ENCODE measurements at regions not wholly inside any gene's neighbourhood (a gene's known extent, or its start where the extent isn't known, plus 50 kb on each side); places are given as distances from the start of the nearest gene placed in this dataset.
A peak's percentile ranks its signal among the peaks of the same experiment; 100 is the strongest.
"Not testable (repeated sequence)": the region's sequence is repeated elsewhere in the genome, so short reads cannot be mapped to it uniquely, and the experiment has no call there.

DNA sequence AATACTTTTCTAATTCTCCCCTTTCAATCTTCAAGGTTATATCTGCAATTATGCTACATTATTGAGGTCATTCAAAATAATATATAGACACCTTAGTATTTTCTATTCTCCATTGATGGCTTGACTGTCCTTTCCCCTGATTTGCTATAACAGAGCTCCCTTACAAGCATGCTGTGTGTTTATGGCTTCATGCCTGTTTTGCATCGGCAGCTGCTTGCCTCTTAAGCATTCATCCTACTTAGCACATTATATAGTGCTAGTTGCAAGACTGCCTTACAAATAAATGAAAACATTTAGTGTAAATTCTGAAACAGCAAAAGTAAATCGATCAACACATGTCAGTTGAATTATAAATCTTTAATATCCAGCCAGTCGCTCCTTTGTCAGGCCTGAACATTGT, 476.2 kb upstream of the POU3F2 start:
- Histone ChIP-seq H3K4me1 (ENCODE audit: control insufficient read depth, insufficient read depth, low read length) (no peaks in the 10 kb centered on the region), H3K9ac (ENCODE audit: low read depth, low read length) (no peak overlapping the region), H3K4me3 (ENCODE audit: low read depth, low read length) (no peak overlapping the region), H3K36me3 (ENCODE audit: control insufficient read depth, insufficient read depth, low read length) (no peaks in the 10 kb centered on the region), H3K9me3 (ENCODE audit: control insufficient read depth, insufficient read depth, low read length) (no peaks in the 10 kb centered on the region), H3K27me3 (ENCODE audit: control insufficient read depth, insufficient read depth, low read length) (no peaks in the 10 kb centered on the region)

- Histone ChIP-seq H3K9ac (ENCODE audit: low read depth, low read length) (no peak overlapping the region), H3K27me3 (ENCODE audit: control insufficient read depth, insufficient read depth, low read length) (no peaks in the 10 kb centered on the region), H3K9me3 (ENCODE audit: control insufficient read depth, insufficient read depth, low read length) (no peaks in the 10 kb centered on the region), H3K36me3 (ENCODE audit: control insufficient read depth, insufficient read depth, low read length) (no peaks in the 10 kb centered on the region), H3K4me1 (ENCODE audit: control insufficient read depth, insufficient read depth, low read length) (no peaks in the 10 kb centered on the region), H3K4me3 (ENCODE audit: low read depth, low read length) (no peak overlapping the region)
Observed at GRCh38 chr6:98366371-98366770, 468.0 kb upstream of the POU3F2 start.

- H3K36me3 ChIP-seq (ENCODE audit: control insufficient read depth, insufficient read depth, low read length): no peaks in the 10 kb centered on the region
- no peaks in the 10 kb centered on the region for H3K27me3 ChIP-seq (ENCODE audit: control insufficient read depth, insufficient read depth, low read length)
- peaks cover 11% of the 10 kb centered on the region for H3K4me1 ChIP-seq (ENCODE audit: control insufficient read depth, insufficient read depth, low read length)
Observed at GRCh38 chr6:98380589-98380988, 453.8 kb upstream of the POU3F2 start.

GRCh38 chr6:98382246-98382645, 452.1 kb upstream of the POU3F2 start:
- Histone ChIP-seq H3K27me3 (ENCODE audit: control insufficient read depth, insufficient read depth, low read length) (no peaks in the 10 kb centered on the region), H3K9ac (ENCODE audit: low read depth, low read length) (no peak overlapping the region), H3K36me3 (ENCODE audit: control insufficient read depth, insufficient read depth, low read length) (no peaks in the 10 kb centered on the region), H3K4me1 (ENCODE audit: control insufficient read depth, insufficient read depth, low read length) (peaks cover 11% of the 10 kb centered on the region), H3K9me3 (ENCODE audit: control insufficient read depth, insufficient read depth, low read length) (no peaks in the 10 kb centered on the region), H3K4me3 (ENCODE audit: low read depth, low read length) (no peak overlapping the region)

More at GRCh38 chr6:98380589-98380988, 453.8 kb upstream of the POU3F2 start:
- no peak overlapping the region for H3K4me3 ChIP-seq (ENCODE audit: low read depth, low read length)
- no peak overlapping the region for H3K9ac ChIP-seq (ENCODE audit: low read depth, low read length)
- H3K9me3 ChIP-seq (ENCODE audit: control insufficient read depth, insufficient read depth, low read length): no peaks in the 10 kb centered on the region

GRCh38 chr6:98384334-98384733, 450.0 kb upstream of the POU3F2 start:
- Histone ChIP-seq H3K4me1 (ENCODE audit: control insufficient read depth, insufficient read depth, low read length) (peaks cover 11% of the 10 kb centered on the region), H3K27me3 (ENCODE audit: control insufficient read depth, insufficient read depth, low read length) (no peaks in the 10 kb centered on the region), H3K9ac (ENCODE audit: low read depth, low read length) (no peak overlapping the region)

DNA sequence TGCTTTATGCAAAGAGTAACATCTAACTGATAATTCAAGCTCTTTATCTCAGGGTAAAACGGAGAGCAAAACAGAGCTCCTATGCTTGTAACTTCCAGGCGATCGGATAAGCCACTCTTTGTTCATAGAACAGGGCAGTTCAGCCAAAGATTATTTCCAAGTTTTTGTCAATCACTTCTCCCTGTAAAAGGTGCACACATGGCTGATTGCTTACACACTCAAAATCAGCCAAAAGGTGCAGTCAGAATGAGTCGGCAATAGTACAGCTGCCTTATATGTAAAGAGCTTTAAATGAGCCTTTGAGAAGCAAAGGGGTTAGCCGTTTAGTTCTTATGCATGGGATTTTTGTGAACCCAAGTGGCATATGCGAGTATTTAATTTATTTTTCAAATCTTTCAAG, 449.6 kb upstream of the POU3F2 start:
- Histone ChIP-seq H3K9ac (ENCODE audit: low read depth, low read length) (peak overlapping the region; percentile 32), H3K36me3 (ENCODE audit: control insufficient read depth, insufficient read depth, low read length) (no peaks in the 10 kb centered on the region), H3K9me3 (ENCODE audit: control insufficient read depth, insufficient read depth, low read length) (no peaks in the 10 kb centered on the region), H3K4me3 (ENCODE audit: low read depth, low read length) (no peak overlapping the region), H3K4me1 (ENCODE audit: control insufficient read depth, insufficient read depth, low read length) (peaks cover 11% of the 10 kb centered on the region), H3K27me3 (ENCODE audit: control insufficient read depth, insufficient read depth, low read length) (no peaks in the 10 kb centered on the region)

More at GRCh38 chr6:98384334-98384733, 450.0 kb upstream of the POU3F2 start:
- Histone ChIP-seq H3K9me3 (ENCODE audit: control insufficient read depth, insufficient read depth, low read length) (no peaks in the 10 kb centered on the region), H3K4me3 (ENCODE audit: low read depth, low read length) (no peak overlapping the region), H3K36me3 (ENCODE audit: control insufficient read depth, insufficient read depth, low read length) (no peaks in the 10 kb centered on the region)

- Histone ChIP-seq H3K9ac (ENCODE audit: low read depth, low read length) (no peak overlapping the region), H3K4me3 (ENCODE audit: low read depth, low read length) (no peak overlapping the region), H3K4me1 (ENCODE audit: control insufficient read depth, insufficient read depth, low read length) (no peaks in the 10 kb centered on the region), H3K9me3 (ENCODE audit: control insufficient read depth, insufficient read depth, low read length) (no peaks in the 10 kb centered on the region), H3K36me3 (ENCODE audit: control insufficient read depth, insufficient read depth, low read length) (no peaks in the 10 kb centered on the region), H3K27me3 (ENCODE audit: control insufficient read depth, insufficient read depth, low read length) (no peaks in the 10 kb centered on the region)
Observed at GRCh38 chr6:98395610-98396166, 438.7 kb upstream of the POU3F2 start.

DNA sequence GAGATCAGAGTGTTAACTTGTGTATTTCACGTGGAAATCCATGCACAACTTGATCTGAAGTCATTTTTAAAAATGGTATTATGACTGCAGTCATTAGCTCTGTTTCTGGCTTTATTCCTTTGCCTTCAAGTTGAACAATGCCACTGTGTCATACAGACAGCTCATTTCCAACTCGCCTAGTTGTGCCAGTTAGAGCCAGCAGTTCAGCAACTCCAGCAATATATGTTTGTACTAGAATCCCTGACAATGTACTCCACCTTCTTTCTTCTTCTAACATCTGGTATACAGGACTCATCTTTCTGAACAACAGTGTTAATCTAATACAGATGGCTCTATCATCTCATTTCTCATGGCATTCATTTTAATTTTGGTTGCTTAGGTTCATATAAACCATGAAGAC, 418.3 kb upstream of the POU3F2 start:
- Histone ChIP-seq H3K36me3 (ENCODE audit: control insufficient read depth, insufficient read depth, low read length) (no peaks in the 10 kb centered on the region), H3K4me1 (ENCODE audit: control insufficient read depth, insufficient read depth, low read length) (no peaks in the 10 kb centered on the region), H3K9me3 (ENCODE audit: control insufficient read depth, insufficient read depth, low read length) (no peaks in the 10 kb centered on the region), H3K9ac (ENCODE audit: low read depth, low read length) (no peak overlapping the region), H3K27me3 (ENCODE audit: control insufficient read depth, insufficient read depth, low read length) (no peaks in the 10 kb centered on the region), H3K4me3 (ENCODE audit: low read depth, low read length) (no peak overlapping the region)

DNA sequence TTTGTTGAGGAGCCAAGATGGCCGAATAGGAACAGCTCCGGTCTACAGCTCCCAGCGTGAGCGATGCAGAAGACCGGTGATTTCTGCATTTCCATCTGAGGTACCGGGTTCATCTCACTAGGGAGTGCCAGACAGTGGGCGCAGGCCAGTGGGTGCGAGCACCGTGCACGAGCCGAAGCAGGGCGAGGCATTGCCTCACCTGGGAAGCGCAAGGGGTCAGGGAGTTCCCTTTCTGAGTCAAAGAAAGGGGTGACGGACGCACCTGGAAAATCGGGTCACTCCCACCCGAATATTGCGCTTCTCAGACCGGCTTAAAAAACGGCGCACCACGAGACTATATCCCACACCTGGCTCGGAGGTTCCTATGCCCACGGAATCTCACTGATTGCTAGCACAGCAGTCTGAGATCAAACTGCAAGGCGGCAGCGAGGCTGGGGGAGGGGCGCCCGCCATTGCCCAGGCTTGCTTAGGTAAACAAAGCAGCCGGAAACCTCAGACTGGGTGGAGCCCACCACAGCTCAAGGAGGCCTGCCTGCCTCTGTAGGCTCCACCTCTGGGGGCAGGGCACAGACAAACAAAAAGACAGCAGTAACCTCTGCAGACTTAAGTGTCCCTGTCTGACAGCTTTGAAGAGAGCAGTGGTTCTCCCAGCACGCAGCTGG, 417.7 kb upstream of the POU3F2 start:
- H3K9me3 ChIP-seq (ENCODE audit: control insufficient read depth, insufficient read depth, low read length); H3K27me3 ChIP-seq (ENCODE audit: control insufficient read depth, insufficient read depth, low read length); H3K9ac ChIP-seq (ENCODE audit: low read depth, low read length); H3K4me3 ChIP-seq (ENCODE audit: low read depth, low read length); H3K36me3 ChIP-seq (ENCODE audit: control insufficient read depth, insufficient read depth, low read length); H3K4me1 ChIP-seq (ENCODE audit: control insufficient read depth, insufficient read depth, low read length): not testable (repeated sequence)

- no peak overlapping the region for H3K4me3 ChIP-seq (ENCODE audit: low read depth, low read length)
- H3K36me3 ChIP-seq (ENCODE audit: control insufficient read depth, insufficient read depth, low read length): no peaks in the 10 kb centered on the region
- H3K9me3 ChIP-seq (ENCODE audit: control insufficient read depth, insufficient read depth, low read length): no peaks in the 10 kb centered on the region
- H3K4me1 ChIP-seq (ENCODE audit: control insufficient read depth, insufficient read depth, low read length): no peaks in the 10 kb centered on the region
- H3K27me3 ChIP-seq (ENCODE audit: control insufficient read depth, insufficient read depth, low read length): no peaks in the 10 kb centered on the region
- no peak overlapping the region for H3K9ac ChIP-seq (ENCODE audit: low read depth, low read length)
Observed at GRCh38 chr6:98433325-98434056, 400.9 kb upstream of the POU3F2 start.

- H3K27me3 ChIP-seq (ENCODE audit: control insufficient read depth, insufficient read depth, low read length): no peaks in the 10 kb centered on the region
- H3K36me3 ChIP-seq (ENCODE audit: control insufficient read depth, insufficient read depth, low read length): no peaks in the 10 kb centered on the region
Observed at GRCh38 chr6:98443633-98444032, 390.7 kb upstream of the POU3F2 start.

DNA sequence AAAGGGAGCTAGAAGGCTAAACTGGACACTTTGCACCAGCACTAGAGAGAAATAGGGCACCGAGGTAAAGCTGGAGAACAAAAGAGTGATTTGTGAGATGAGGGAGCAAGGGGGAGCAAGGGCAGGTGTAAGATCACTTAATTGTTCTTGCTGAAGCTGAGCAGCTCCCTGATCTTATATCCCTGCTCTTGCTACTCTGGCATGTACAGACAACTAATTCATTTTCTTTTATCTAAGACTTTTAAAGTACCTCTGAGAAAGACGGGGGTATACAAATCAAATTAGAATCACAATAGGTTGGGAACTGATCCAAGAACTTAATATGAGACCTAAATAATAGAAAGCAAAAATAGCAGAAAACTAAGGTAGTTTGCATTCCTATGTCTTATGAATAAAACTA, 381.7 kb upstream of the POU3F2 start:
- no peaks in the 10 kb centered on the region for H3K27me3 ChIP-seq (ENCODE audit: control insufficient read depth, insufficient read depth, low read length)
- no peaks in the 10 kb centered on the region for H3K36me3 ChIP-seq (ENCODE audit: control insufficient read depth, insufficient read depth, low read length)
- H3K9ac ChIP-seq (ENCODE audit: low read depth, low read length): no peak overlapping the region
- H3K4me3 ChIP-seq (ENCODE audit: low read depth, low read length): no peak overlapping the region
- no peaks in the 10 kb centered on the region for H3K4me1 ChIP-seq (ENCODE audit: control insufficient read depth, insufficient read depth, low read length)
- no peaks in the 10 kb centered on the region for H3K9me3 ChIP-seq (ENCODE audit: control insufficient read depth, insufficient read depth, low read length)

More at GRCh38 chr6:98443633-98444032, 390.7 kb upstream of the POU3F2 start:
- no peak overlapping the region for H3K9ac ChIP-seq (ENCODE audit: low read depth, low read length)
- no peaks in the 10 kb centered on the region for H3K9me3 ChIP-seq (ENCODE audit: control insufficient read depth, insufficient read depth, low read length)
- no peaks in the 10 kb centered on the region for H3K4me1 ChIP-seq (ENCODE audit: control insufficient read depth, insufficient read depth, low read length)
- no peak overlapping the region for H3K4me3 ChIP-seq (ENCODE audit: low read depth, low read length)
